Activated T-cell treated with anti-CD3 and anti-CD28 coated beads, Interleukin-2, amount 50 U/mL, for 24 hours (primary cell): ENCODE measurements at regions not wholly inside any gene's neighbourhood (a gene's known extent, or its start where the extent isn't known, plus 50 kb on each side); places are given as distances from the start of the nearest gene placed in this dataset.
A peak's percentile ranks its signal among the peaks of the same experiment; 100 is the strongest.
"Not testable (repeated sequence)": the region's sequence is repeated elsewhere in the genome, so short reads cannot be mapped to it uniquely, and the experiment has no call there.

ENCODE experiments used
- DNase-seq: peaks from one replicate; pipeline ENCODE4 v3.0.0-alpha.2; 2020
- H3K27ac Mint-ChIP-seq: 2 replicates; pipeline ENCODE4 v1.8.0; 2020; ENCODE audit warnings: mild to moderate bottlenecking, mixed read lengths
- H3K27me3 Mint-ChIP-seq: 2 replicates; pipeline ENCODE4 v1.8.0; 2020; ENCODE audit warnings: mixed read lengths
- H3K36me3 Mint-ChIP-seq: 2 replicates; pipeline ENCODE4 v1.8.0; 2020; ENCODE audit warnings: low read depth, mixed read lengths
- H3K4me1 Mint-ChIP-seq: 2 replicates; pipeline ENCODE4 v1.8.0; 2020; ENCODE audit warnings: low read depth, mixed read lengths
- H3K4me3 Mint-ChIP-seq: 2 replicates; pipeline ENCODE4 v1.8.0; 2020; ENCODE audit warnings: mild to moderate bottlenecking, moderate library complexity, mixed read lengths
- H3K9me3 Mint-ChIP-seq: 2 replicates; pipeline ENCODE4 v1.8.0; 2020; ENCODE audit warnings: mixed read lengths

DNA sequence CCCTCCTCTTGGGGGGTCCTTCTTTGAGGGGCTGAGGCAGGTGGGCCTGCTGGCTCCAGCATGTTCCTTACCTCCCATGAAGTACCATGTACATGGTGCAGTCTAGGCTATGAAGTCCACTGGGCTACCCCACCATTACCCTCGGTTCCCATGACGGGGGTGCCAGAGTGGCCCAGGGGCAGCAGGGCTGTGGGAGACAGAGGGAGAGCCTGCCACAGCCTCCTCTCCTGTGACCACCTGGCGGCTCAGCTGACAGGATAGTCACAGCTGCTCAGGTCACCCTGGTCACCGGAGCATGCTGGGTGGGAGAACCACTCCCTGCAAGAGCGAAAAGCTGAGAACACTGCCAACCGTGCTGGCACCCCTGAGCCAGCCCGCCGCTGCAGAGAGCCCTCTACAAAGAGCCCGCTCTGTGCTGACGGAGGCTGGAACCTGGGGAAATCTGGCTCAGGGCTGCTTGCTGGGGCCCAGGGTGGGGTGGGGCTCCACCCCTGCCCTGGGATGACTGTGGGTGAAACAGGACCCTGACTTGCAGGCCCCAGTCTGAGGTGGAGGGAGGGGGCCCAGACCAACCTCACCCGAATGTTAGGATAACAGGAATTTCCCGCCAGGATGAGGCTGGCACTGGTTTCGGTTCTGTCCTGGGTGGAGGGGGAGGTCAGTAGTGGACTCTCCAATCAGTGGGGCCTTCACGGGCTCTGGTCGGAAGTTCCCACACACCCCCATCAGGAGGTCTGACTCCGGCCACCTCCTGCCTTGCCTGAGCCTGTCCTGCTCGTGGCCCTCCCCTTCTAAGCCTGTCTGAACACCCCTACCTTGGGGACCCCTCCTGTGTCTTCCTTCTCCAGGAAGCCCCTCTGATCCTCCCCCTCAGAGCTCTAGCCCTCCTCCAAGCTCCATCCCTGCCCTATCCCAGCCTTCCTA is 76.0 kb upstream of the GOLGA6L4 start:
- not testable (repeated sequence) for H3K27ac Mint-ChIP-seq

GRCh38 chr15:84164423-84165292 is 70.9 kb upstream of the GOLGA6L4 start:
- not testable (repeated sequence) for H3K4me1 Mint-ChIP-seq, H3K27me3 Mint-ChIP-seq, H3K9me3 Mint-ChIP-seq, H3K27ac Mint-ChIP-seq, H3K4me3 Mint-ChIP-seq, H3K36me3 Mint-ChIP-seq
- DNase-seq, result peak; percentile 27

More for the DNA sequence above, 76.0 kb upstream of the GOLGA6L4 start:
- H3K4me1 Mint-ChIP-seq, H3K27me3 Mint-ChIP-seq, DNase-seq, H3K4me3 Mint-ChIP-seq, H3K36me3 Mint-ChIP-seq, H3K9me3 Mint-ChIP-seq: not testable (repeated sequence)

DNA sequence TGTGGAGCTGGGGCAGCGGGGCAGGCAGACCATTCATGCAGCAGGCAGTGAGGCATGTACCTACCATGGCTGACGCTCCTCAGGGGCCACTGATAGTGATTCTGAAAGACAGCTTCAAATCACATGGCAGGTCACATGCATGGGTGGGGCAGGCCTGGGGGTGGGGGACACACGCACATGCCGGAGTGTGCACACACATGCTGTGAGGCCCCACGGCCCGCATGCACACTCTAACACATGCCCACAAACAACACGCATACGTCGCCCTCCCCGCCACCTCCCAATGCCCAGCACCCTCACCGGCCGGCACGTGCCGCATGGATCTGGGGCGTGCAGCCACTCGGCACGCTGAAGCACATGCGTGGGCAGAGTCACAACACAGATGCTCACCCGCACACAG is 65.5 kb upstream of the GOLGA6L4 start:
- not testable (repeated sequence) for H3K27ac Mint-ChIP-seq, H3K27me3 Mint-ChIP-seq, DNase-seq, H3K36me3 Mint-ChIP-seq, H3K4me1 Mint-ChIP-seq, H3K4me3 Mint-ChIP-seq, H3K9me3 Mint-ChIP-seq

- H3K4me3 Mint-ChIP-seq, H3K27me3 Mint-ChIP-seq, H3K36me3 Mint-ChIP-seq, H3K4me1 Mint-ChIP-seq, H3K27ac Mint-ChIP-seq, H3K9me3 Mint-ChIP-seq: not testable (repeated sequence)
- DNase-seq, result peak; percentile 48
Measured at GRCh38 chr15:84173231-84173610, 62.4 kb upstream of the GOLGA6L4 start.
